H9 (cell line): ENCODE measurements at regions not wholly inside any gene's neighbourhood (a gene's known extent, or its start where the extent isn't known, plus 50 kb on each side); places are given as distances from the start of the nearest gene placed in this dataset.

ENCODE experiments used
- DNase-seq: peaks from one replicate; pipeline ENCODE4 v3.0.0-alpha.2; 2017
- H2AFZ ChIP-seq: one replicate; pipeline ENCODE4 v1.6.1; 2013; ENCODE audit warnings: mild to moderate bottlenecking, low read length, control low read depth, moderate library complexity
- H2AK5ac ChIP-seq: 2 replicates; pipeline ENCODE4 v1.6.1; 2013; ENCODE audit warnings: low read length, control low read depth, mixed read lengths; ENCODE audit not compliant: insufficient read length
- H2BK120ac ChIP-seq: one replicate; pipeline ENCODE4 v1.6.1; 2013; ENCODE audit warnings: low read depth, mild to moderate bottlenecking, low read length, control low read depth, inconsistent platforms; ENCODE audit not compliant: poor library complexity, severe bottlenecking
- H2BK12ac ChIP-seq: 2 replicates; pipeline ENCODE4 v1.6.1; 2013; ENCODE audit warnings: low read length, control low read depth, mixed read lengths, low read depth; ENCODE audit not compliant: insufficient read length
- H2BK15ac ChIP-seq: 2 replicates; pipeline ENCODE4 v1.6.1; 2013; ENCODE audit warnings: low read depth, low read length, control low read depth
- H2BK20ac ChIP-seq: one replicate; pipeline ENCODE4 v1.6.1; 2013; ENCODE audit warnings: low read depth, mild to moderate bottlenecking, low read length, control low read depth, inconsistent platforms; ENCODE audit not compliant: poor library complexity, severe bottlenecking
- H2BK5ac ChIP-seq: 2 replicates; pipeline ENCODE4 v1.6.1; 2013; ENCODE audit warnings: low read length, control low read depth, mixed read lengths; ENCODE audit not compliant: insufficient read length
- H3K14ac ChIP-seq: 2 replicates; pipeline ENCODE4 v1.6.1; 2013; ENCODE audit warnings: low read length, control low read depth; ENCODE audit not compliant: insufficient read depth
- H3K18ac ChIP-seq: 2 replicates; pipeline ENCODE4 v1.6.1; 2013; ENCODE audit warnings: low read depth, mild to moderate bottlenecking, mixed read lengths, low read length, control low read depth; ENCODE audit not compliant: insufficient read length
- H3K23ac ChIP-seq: 2 replicates; pipeline ENCODE4 v1.6.1; 2013; ENCODE audit warnings: low read length, control low read depth, mixed read lengths, low read depth; ENCODE audit not compliant: insufficient read length
- H3K23me2 ChIP-seq: 2 replicates; pipeline ENCODE4 v1.6.1; 2013; ENCODE audit warnings: low read depth, mild to moderate bottlenecking, mixed read lengths, low read length, control low read depth; ENCODE audit not compliant: insufficient read length, poor library complexity, severe bottlenecking
- H3K27ac ChIP-seq: 2 replicates; pipeline ENCODE4 v1.5.1; 2013; ENCODE audit warnings: low read length, control low read depth, mixed read lengths, low read depth; ENCODE audit not compliant: insufficient read length
- H3K27me3 ChIP-seq: 2 replicates; pipeline ENCODE4 v1.6.1; 2013; ENCODE audit warnings: low read length, control low read depth, inconsistent platforms; ENCODE audit not compliant: insufficient read depth
- H3K4ac ChIP-seq: 2 replicates; pipeline ENCODE4 v1.6.1; 2013; ENCODE audit warnings: low read depth, mild to moderate bottlenecking, control low read depth, inconsistent platforms, low read length, moderate library complexity
- H3K4me1 ChIP-seq: 2 replicates; pipeline ENCODE4 v1.6.1; 2013; ENCODE audit warnings: low read length, control low read depth, inconsistent platforms; ENCODE audit not compliant: insufficient read depth
- H3K4me2 ChIP-seq: 2 replicates; pipeline ENCODE4 v1.6.1; 2013; ENCODE audit warnings: low read length, control low read depth, mixed read lengths; ENCODE audit not compliant: insufficient read length, insufficient read depth
- H3K56ac ChIP-seq: 2 replicates; pipeline ENCODE4 v1.6.1; 2013; ENCODE audit warnings: low read depth, mild to moderate bottlenecking, mixed read lengths, low read length, control low read depth; ENCODE audit not compliant: insufficient read length
- H3K79me1 ChIP-seq: 2 replicates; pipeline ENCODE4 v1.6.1; 2013; ENCODE audit warnings: low read depth, mild to moderate bottlenecking, moderate library complexity, low read length, control low read depth, inconsistent platforms; ENCODE audit not compliant: insufficient read depth, poor library complexity, severe bottlenecking
- H3K79me2 ChIP-seq: 2 replicates; pipeline ENCODE4 v1.6.1; 2013; ENCODE audit warnings: low read length, control low read depth, inconsistent platforms; ENCODE audit not compliant: insufficient read depth
- H3K9ac ChIP-seq: 2 replicates; pipeline ENCODE4 v1.6.1; 2013; ENCODE audit warnings: low read length, control low read depth, mixed read lengths; ENCODE audit not compliant: insufficient read length; ENCODE audit errors: extremely low read depth
- H3K9me3 ChIP-seq: one replicate; pipeline ENCODE4 v1.6.1; 2013; ENCODE audit warnings: low read depth, low read length, inconsistent platforms; ENCODE audit not compliant: control insufficient read depth
- H3T11ph ChIP-seq: one replicate; pipeline ENCODE4 v1.6.1; 2013; ENCODE audit warnings: mild to moderate bottlenecking, low read length, control low read depth, inconsistent platforms
- H4K20me1 ChIP-seq: one replicate; pipeline ENCODE4 v1.6.1; 2013; ENCODE audit not compliant: control insufficient read depth, insufficient read length, insufficient read depth
- H4K5ac ChIP-seq: 2 replicates; pipeline ENCODE4 v1.6.1; 2013; ENCODE audit warnings: low read depth, mild to moderate bottlenecking, mixed read lengths, low read length, control low read depth; ENCODE audit not compliant: insufficient read length
- H4K8ac ChIP-seq: replicated peaks from 2 replicates; pipeline ENCODE4 v1.6.1; 2013; ENCODE audit warnings: low read length, control low read depth, mixed read lengths, low read depth; ENCODE audit not compliant: insufficient read length
- H4K91ac ChIP-seq: 2 replicates; pipeline ENCODE4 v1.6.1; 2013; ENCODE audit warnings: low read depth, mild to moderate bottlenecking, moderate library complexity, mixed read lengths, low read length, control low read depth; ENCODE audit not compliant: insufficient read length
- H3K27ac Mint-ChIP-seq, 3 experiments: 2 replicates in 2 of 3; 3 replicates in 1 of 3; pipeline ENCODE4 v1.8.0; 2020 to 2021; ENCODE audit warnings: mixed read lengths in 3 of 3, mild to moderate bottlenecking in 1 of 3, moderate library complexity in 1 of 3
- H3K27me3 Mint-ChIP-seq: 2 replicates; pipeline ENCODE4 v1.8.0; 2021; ENCODE audit warnings: low read depth, mild to moderate bottlenecking, moderate library complexity, mixed read lengths
- H3K36me3 Mint-ChIP-seq, 3 experiments: 2 replicates in 2 of 3; 3 replicates in 1 of 3; pipeline ENCODE4 v1.8.0; 2020 to 2021; ENCODE audit warnings: low read depth in 3 of 3, mixed read lengths in 3 of 3; ENCODE audit not compliant: insufficient read depth in 1 of 3
- H3K4me1 Mint-ChIP-seq, 2 experiments: 2 replicates each; pipeline ENCODE4 v1.8.0; 2020; ENCODE audit warnings: mixed read lengths in 2 of 2
- H3K4me3 Mint-ChIP-seq, 2 experiments: 2 replicates in 1 of 2; 3 replicates in 1 of 2; pipeline ENCODE4 v1.8.0; 2020 to 2021; ENCODE audit warnings: mild to moderate bottlenecking in 2 of 2, mixed read lengths in 2 of 2, moderate library complexity in 1 of 2
- H3K9me3 Mint-ChIP-seq, 2 experiments: 2 replicates in 1 of 2; 3 replicates in 1 of 2; pipeline ENCODE4 v1.8.0; 2020; ENCODE audit warnings: mild to moderate bottlenecking in 2 of 2, mixed read lengths in 2 of 2, moderate library complexity in 1 of 2
- CTCF ChIP-seq: fragments of 200-600 bp; sonication (generic); conservative IDR thresholded peaks from 3 replicates; pipeline ENCODE4 v1.8.0; 2021; ENCODE audit warnings: antibody characterized with exemption, mild to moderate bottlenecking
- WGBS: extraction: QIAGEN DNeasy Blood & Tissue Kit; methylation state at CpG from one replicate; pipeline ENCODE4 v1.1.7; 2013; ENCODE audit warnings: missing lambda C conversion rate, low lambda C conversion rate, mixed read lengths; ENCODE audit not compliant: insufficient read length; ENCODE audit errors: extremely low coverage; 5-methylcytosine and 5-hydroxymethylcytosine counted together

- no peaks in the 10 kb centered on the region for H3K36me3 Mint-ChIP-seq
- Histone ChIP-seq H2AFZ (no peak overlapping the region), H3K9ac (no peak overlapping the region), H2BK12ac (no peak overlapping the region), H3K18ac (no peak overlapping the region), H3K79me2 (no peaks in the 10 kb centered on the region), H3T11ph (no peak overlapping the region), H3K27ac (no peak overlapping the region), H3K14ac (no peak overlapping the region), H3K79me1 (no peaks in the 10 kb centered on the region), H2BK5ac (no peak overlapping the region), H2AK5ac (no peak overlapping the region), H3K9me3 (no peaks in the 10 kb centered on the region), H4K20me1 (no peaks in the 10 kb centered on the region), H2BK120ac (no peak overlapping the region), H2BK15ac (no peak overlapping the region), H3K23me2 (no peaks in the 10 kb centered on the region), H3K4me2 (no peak overlapping the region), H4K8ac (no peak overlapping the region), H4K5ac (no peak overlapping the region), H2BK20ac (no peak overlapping the region), H3K4ac (no peak overlapping the region), H3K27me3 (no peaks in the 10 kb centered on the region), H3K4me1 (no peaks in the 10 kb centered on the region), H3K23ac (no peak overlapping the region), H4K91ac (no peak overlapping the region), H3K56ac (no peak overlapping the region)
- no peak overlapping the region for H3K27ac Mint-ChIP-seq
- 0 out of 4 replicates have a peak, but pooled peaks cover 0 to 6% of the 10 kb centered on the region in 2 experiments for H3K4me1 Mint-ChIP-seq
- WGBS = no CpG with 5 or more reads among the region's 13 CpGs
- H3K27me3 Mint-ChIP-seq = peaks cover 7% of the 10 kb centered on the region
- no peak for TF ChIP-seq CTCF
- DNase-seq = no peak
- H3K9me3 Mint-ChIP-seq = no peaks in the 10 kb centered on the region; a peak in 1 of 5 replicates
- no peak overlapping the region for H3K4me3 Mint-ChIP-seq
These were observed 183.2 kb downstream of the DLL1 start for GRCh38 chr6:170107606-170108222.
